HG03520 (cell line): ENCODE measurements at regions not wholly inside any gene's neighbourhood (a gene's known extent, or its start where the extent isn't known, plus 50 kb on each side); places are given as distances from the start of the nearest gene placed in this dataset.

Source experiments
- ATAC-seq: cut with Tn5 transposase; IDR thresholded peaks from one replicate; pipeline ENCODE4 v1.9.1; 2021; ENCODE audit warnings: mild to moderate bottlenecking, moderate library complexity; ENCODE audit not compliant: unreplicated experiment

GRCh38 chr5:13480834-13481233, 463.7 kb downstream of the DNAH5 start:
- ATAC-seq: no peak

GRCh38 chr5:13478831-13479465, 465.5 kb downstream of the DNAH5 start:
- ATAC-seq: no peak

GRCh38 chr5:13477118-13477737, 467.3 kb downstream of the DNAH5 start:
- ATAC-seq: no peak

- no peak for ATAC-seq
Observed at GRCh38 chr5:13472842-13473241, 471.6 kb downstream of the DNAH5 start.

- ATAC-seq: no peak
Observed at GRCh38 chr5:13470975-13471374, 473.5 kb downstream of the DNAH5 start.

GRCh38 chr5:13470263-13470662, 474.2 kb downstream of the DNAH5 start:
- no peak for ATAC-seq

GRCh38 chr5:13464532-13465193, 479.8 kb downstream of the DNAH5 start:
- ATAC-seq: no peak

- ATAC-seq: no peak
Observed at GRCh38 chr5:13460587-13460986, 483.9 kb downstream of the DNAH5 start.

GRCh38 chr5:13454050-13454449, 490.4 kb downstream of the DNAH5 start:
- ATAC-seq: no peak

- no peak for ATAC-seq
Observed at GRCh38 chr5:13448843-13449242, 495.6 kb downstream of the DNAH5 start.

- ATAC-seq: no peak
Observed at GRCh38 chr5:13439430-13439829, 505.1 kb downstream of the DNAH5 start.

- ATAC-seq: no peak
Observed at GRCh38 chr5:13427827-13428557, 516.5 kb downstream of the DNAH5 start.

GRCh38 chr5:13412040-13412595, 532.4 kb downstream of the DNAH5 start:
- no peak for ATAC-seq

GRCh38 chr5:13408616-13409015, 535.9 kb downstream of the DNAH5 start:
- no peak for ATAC-seq

GRCh38 chr5:13403351-13403750, 541.1 kb downstream of the DNAH5 start:
- ATAC-seq: no peak

- ATAC-seq: no peak
Observed at GRCh38 chr5:13385066-13385465, 559.4 kb downstream of the DNAH5 start.

- no peak for ATAC-seq
Observed at GRCh38 chr5:13382232-13382631, 562.3 kb downstream of the DNAH5 start.

- ATAC-seq: no peak
Observed at GRCh38 chr5:13378091-13378490, 566.4 kb downstream of the DNAH5 start.

GRCh38 chr5:13359344-13359743, 585.1 kb downstream of the DNAH5 start:
- ATAC-seq: no peak

- ATAC-seq: no peak
Observed at GRCh38 chr5:13358342-13358741, 586.1 kb downstream of the DNAH5 start.

GRCh38 chr5:13357929-13358328, 586.6 kb downstream of the DNAH5 start:
- ATAC-seq: no peak
